DND-41 (cell line): ENCODE measurements at regions not wholly inside any gene's neighbourhood (a gene's known extent, or its start where the extent isn't known, plus 50 kb on each side); places are given as distances from the start of the nearest gene placed in this dataset.
A peak's percentile ranks its signal among the peaks of the same experiment; 100 is the strongest.
"Not testable (repeated sequence)": the region's sequence is repeated elsewhere in the genome, so short reads cannot be mapped to it uniquely, and the experiment has no call there.

Experiments used
- ATAC-seq: fragments of 200-7000 bp; cut with Tn5 transposase; 3 replicates; pipeline ENCODE4 v1.9.1; 2021; ENCODE audit warnings: low read depth; ENCODE audit not compliant: insufficient read depth
- DNase-seq: peaks from one replicate; pipeline ENCODE4 v3.0.0-alpha.2; 2020
- H2AFZ ChIP-seq: 2 replicates; pipeline ENCODE4 v1.6.0; 2012; ENCODE audit warnings: low read depth, low read length
- H3K27ac ChIP-seq: 2 replicates; pipeline ENCODE4 v1.5.1; 2012; ENCODE audit warnings: low read length, inconsistent platforms
- H3K27me3 ChIP-seq: fragments of 200-600 bp; sonication (generic); 2 replicates; pipeline ENCODE4 v1.6.0; 2012; ENCODE audit warnings: low read length, mild to moderate bottlenecking, inconsistent platforms; ENCODE audit not compliant: insufficient read depth, poor library complexity
- H3K36me3 ChIP-seq: 2 replicates; pipeline ENCODE4 v1.5.1; 2012; ENCODE audit warnings: low read length, inconsistent platforms; ENCODE audit not compliant: insufficient read depth
- H3K4me1 ChIP-seq: 2 replicates; pipeline ENCODE4 v1.5.1; 2012; ENCODE audit warnings: mild to moderate bottlenecking, low read length; ENCODE audit not compliant: insufficient read depth
- H3K4me2 ChIP-seq: 2 replicates; pipeline ENCODE4 v1.6.0; 2012; ENCODE audit warnings: mild to moderate bottlenecking, moderate library complexity, low read length, inconsistent platforms; ENCODE audit not compliant: insufficient read depth
- H3K4me3 ChIP-seq, 2 experiments: fragments of 200-600 bp in 1 of 2; shearing (Covaris generic) in 1 of 2; 2 replicates each; pipeline ENCODE4 v1.5.1; 2012 to 2016; ENCODE audit warnings: inconsistent platforms in 2 of 2, low read length in 2 of 2, mild to moderate bottlenecking in 2 of 2, low read depth in 1 of 2, moderate library complexity in 1 of 2
- H3K79me2 ChIP-seq: 2 replicates; pipeline ENCODE4 v1.6.0; 2012; ENCODE audit warnings: low read length, inconsistent platforms; ENCODE audit not compliant: insufficient read depth
- H3K9ac ChIP-seq: 2 replicates; pipeline ENCODE4 v1.6.0; 2012; ENCODE audit warnings: low read depth, mild to moderate bottlenecking, inconsistent platforms, low read length, moderate library complexity
- H3K9me3 ChIP-seq: 2 replicates; pipeline ENCODE4 v1.5.1; 2012; ENCODE audit warnings: low read length, moderate library complexity, mild to moderate bottlenecking, inconsistent platforms; ENCODE audit not compliant: insufficient read depth, severe bottlenecking
- H4K20me1 ChIP-seq: 2 replicates; pipeline ENCODE4 v1.6.0; 2012; ENCODE audit warnings: low read length; ENCODE audit not compliant: insufficient read depth
- EZH2 ChIP-seq: IDR thresholded peaks from 3 replicates; pipeline ENCODE4 v1.6.1; 2012; ENCODE audit warnings: borderline replicate concordance, low read depth, mild to moderate bottlenecking, moderate library complexity, low read length, inconsistent platforms; ENCODE audit not compliant: severe bottlenecking
- TF ChIP-seq, protein P1 (sequence below): IDR thresholded peaks from 2 replicates; pipeline ENCODE4 v1.5.1; 2012; ENCODE audit warnings: borderline replicate concordance, low read length, moderate library complexity, mild to moderate bottlenecking; ENCODE audit not compliant: poor library complexity, severe bottlenecking; ENCODE audit errors: extremely low read depth

DNA sequence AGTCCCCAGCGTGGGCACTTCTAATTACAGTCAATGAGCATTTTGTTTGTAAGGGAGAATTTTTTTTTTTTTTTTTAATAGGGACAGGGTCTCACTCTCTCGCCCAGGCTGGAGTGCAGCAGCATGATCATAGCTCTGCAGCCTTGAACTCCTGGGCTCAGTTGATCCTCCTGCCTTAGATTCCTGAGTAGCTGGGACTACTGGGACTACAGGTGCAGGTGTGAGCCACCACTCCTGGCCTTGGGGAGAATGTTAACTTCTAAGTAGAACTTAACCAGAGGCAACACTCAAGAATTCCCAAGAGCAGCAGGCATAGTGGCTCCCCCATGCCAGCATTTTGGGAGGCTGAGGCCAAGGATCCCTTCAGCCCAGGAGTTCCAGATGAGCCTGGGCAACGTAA is 52.9 kb upstream of the ZNF217 start:
- DNase-seq: no peak
- TF ChIP-seq EZH2: no peak
- TF ChIP-seq, protein P1, sequence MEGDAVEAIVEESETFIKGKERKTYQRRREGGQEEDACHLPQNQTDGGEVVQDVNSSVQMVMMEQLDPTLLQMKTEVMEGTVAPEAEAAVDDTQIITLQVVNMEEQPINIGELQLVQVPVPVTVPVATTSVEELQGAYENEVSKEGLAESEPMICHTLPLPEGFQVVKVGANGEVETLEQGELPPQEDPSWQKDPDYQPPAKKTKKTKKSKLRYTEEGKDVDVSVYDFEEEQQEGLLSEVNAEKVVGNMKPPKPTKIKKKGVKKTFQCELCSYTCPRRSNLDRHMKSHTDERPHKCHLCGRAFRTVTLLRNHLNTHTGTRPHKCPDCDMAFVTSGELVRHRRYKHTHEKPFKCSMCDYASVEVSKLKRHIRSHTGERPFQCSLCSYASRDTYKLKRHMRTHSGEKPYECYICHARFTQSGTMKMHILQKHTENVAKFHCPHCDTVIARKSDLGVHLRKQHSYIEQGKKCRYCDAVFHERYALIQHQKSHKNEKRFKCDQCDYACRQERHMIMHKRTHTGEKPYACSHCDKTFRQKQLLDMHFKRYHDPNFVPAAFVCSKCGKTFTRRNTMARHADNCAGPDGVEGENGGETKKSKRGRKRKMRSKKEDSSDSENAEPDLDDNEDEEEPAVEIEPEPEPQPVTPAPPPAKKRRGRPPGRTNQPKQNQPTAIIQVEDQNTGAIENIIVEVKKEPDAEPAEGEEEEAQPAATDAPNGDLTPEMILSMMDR: no peak
- H2AFZ ChIP-seq: no peak overlapping the region
- no peaks in the 10 kb centered on the region for H3K36me3 ChIP-seq
- no peak overlapping the region; the same call in 1 of the 2 replicates for H3K9ac ChIP-seq
- no peaks in the 10 kb centered on the region for H3K27me3 ChIP-seq
- ATAC-seq: no peak
- H3K4me1 ChIP-seq: peaks cover 35% of the 10 kb centered on the region
- H3K9me3 ChIP-seq: no peaks in the 10 kb centered on the region
- no peaks in the 10 kb centered on the region for H4K20me1 ChIP-seq
- H3K4me3 ChIP-seq: no peak overlapping the region
- H3K79me2 ChIP-seq: no peaks in the 10 kb centered on the region
- no peak overlapping the region for H3K4me2 ChIP-seq
- H3K27ac ChIP-seq: peak overlapping the region; percentile 63

DNA sequence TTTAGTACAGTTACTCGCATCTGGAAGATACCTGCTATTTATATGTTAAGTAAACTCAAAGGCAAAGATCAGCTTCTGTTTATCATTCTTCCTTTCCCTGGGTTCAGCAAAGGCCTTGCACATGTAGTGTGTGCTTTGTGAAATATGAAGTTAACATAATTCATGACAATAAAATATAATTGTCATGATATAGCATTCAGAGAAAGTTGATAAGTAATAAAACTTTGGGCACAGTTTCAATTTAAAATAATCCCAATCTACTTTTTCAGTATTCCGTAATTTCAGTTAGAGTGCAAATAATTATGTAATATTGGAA is 51.9 kb upstream of the ZNF217 start:
- no peaks in the 10 kb centered on the region for H3K79me2 ChIP-seq
- no peak overlapping the region for H3K9ac ChIP-seq
- no peak overlapping the region for H3K4me3 ChIP-seq
- DNase-seq (no peak), ATAC-seq (no peak)
- no peak overlapping the region for H3K4me2 ChIP-seq
- TF ChIP-seq EZH2: no peak
- TF ChIP-seq, protein P1: no peak
- no peaks in the 10 kb centered on the region for H4K20me1 ChIP-seq
- no peaks in the 10 kb centered on the region for H3K36me3 ChIP-seq
- peaks cover 33% of the 10 kb centered on the region for H3K4me1 ChIP-seq
- peak overlapping the region; percentile 46; the same call in 1 of the 2 replicates for H3K27ac ChIP-seq
- no peaks in the 10 kb centered on the region for H3K9me3 ChIP-seq
- H2AFZ ChIP-seq: no peak overlapping the region
- no peaks in the 10 kb centered on the region for H3K27me3 ChIP-seq

DNA sequence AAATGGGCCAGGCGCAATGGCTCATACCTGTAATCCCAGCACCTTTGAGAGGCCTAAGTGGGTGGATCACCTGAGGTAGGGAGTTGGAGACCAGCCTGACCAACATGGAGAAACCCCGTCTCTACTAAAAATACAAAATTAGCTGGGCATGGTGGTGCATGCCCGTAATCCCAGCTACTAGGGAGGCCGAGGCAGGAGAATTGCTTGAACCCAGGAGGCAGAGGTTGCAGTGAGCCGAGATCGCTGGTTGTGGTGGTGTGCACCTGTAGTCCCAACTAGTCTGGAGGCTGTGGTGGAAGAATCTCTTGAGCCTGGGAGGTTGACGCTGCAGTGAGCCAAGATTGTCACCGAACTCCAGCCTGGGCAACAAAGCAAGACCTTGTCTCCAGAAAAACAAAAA is 50.5 kb upstream of the ZNF217 start:
- H3K36me3 ChIP-seq, H3K4me2 ChIP-seq, H3K27me3 ChIP-seq, ATAC-seq, H4K20me1 ChIP-seq, H3K9me3 ChIP-seq, H3K4me3 ChIP-seq, H3K79me2 ChIP-seq, H2AFZ ChIP-seq: not testable (repeated sequence)
- peak overlapping the region; percentile 57; the same call in 1 of the 2 replicates for H3K9ac ChIP-seq
- peak overlapping the region; percentile 92 for H3K27ac ChIP-seq
- DNase-seq: peak; percentile 38
- H3K4me1 ChIP-seq: peaks cover 33% of the 10 kb centered on the region
